ENCODE measurements at regions not wholly inside any gene's neighbourhood (a gene's known extent, or its start where the extent isn't known, plus 50 kb on each side); places are given as distances from the start of the nearest gene placed in this dataset.

DNA sequence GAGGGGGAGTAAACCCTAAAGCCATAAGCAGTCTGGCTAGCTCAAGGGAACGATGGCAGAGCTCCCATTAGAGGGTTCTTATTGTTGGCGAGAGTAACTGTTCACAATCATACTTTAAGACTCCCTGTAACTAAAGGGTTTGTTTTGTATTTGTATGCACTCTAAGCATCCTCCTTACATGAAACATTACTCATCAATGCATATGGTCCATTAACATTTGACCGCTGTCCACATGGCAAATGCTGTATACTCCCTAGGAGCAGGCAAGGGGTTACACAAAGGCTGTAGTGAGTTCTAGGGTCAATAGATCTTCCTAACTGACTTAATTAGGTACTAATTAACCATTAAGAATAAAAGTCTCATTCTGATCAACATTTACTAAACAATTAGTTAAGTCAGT lies 95.3 kb upstream of the MRPS30 start:
- TF ChIP-seq EZH2phosphoT487 (IDR thresholded peaks at IDR 0.05; ENCODE audit: borderline replicate concordance, low read length) (no peak), CTCF (IDR thresholded peaks at IDR 0.05; ENCODE audit: low read depth, low read length, poor library complexity, severe bottlenecking) (no peak)

Measured in DOHH2 (cell line).